HepG2 (cell line): ENCODE measurements at regions not wholly inside any gene's neighbourhood (a gene's known extent, or its start where the extent isn't known, plus 50 kb on each side); places are given as distances from the start of the nearest gene placed in this dataset.
A peak's percentile ranks its signal among the peaks of the same experiment; 100 is the strongest.

Experiments used
- CREB1 ChIP-seq, 2 experiments: fragments of 450-650 bp in 1 of 2; IDR thresholded peaks; 2 replicates each; pipeline ENCODE4 v1.6.1; 2016 to 2017; ENCODE audit warnings: control low read depth in 1 of 2, mild to moderate bottlenecking in 1 of 2, missing compliant biosample characterization in 1 of 2, missing genetic modification characterization in 1 of 2
- ETV5 ChIP-seq: IDR thresholded peaks from 2 replicates; pipeline ENCODE4 v1.6.1; 2018; ENCODE audit warnings: missing biosample characterization, missing genetic modification reagents, inconsistent platforms, borderline replicate concordance
- FIP1L1 ChIP-seq: fragments of 200-400 bp; formaldehyde crosslinking; IDR thresholded peaks from 2 replicates; pipeline ENCODE4 v1.6.1; 2018; ENCODE audit warnings: low read depth, mild to moderate bottlenecking, low read length, moderate library complexity, borderline replicate concordance; ENCODE audit not compliant: insufficient read depth
- HNF1B ChIP-seq: sonication (generic); formaldehyde crosslinking; IDR thresholded peaks from 2 replicates; pipeline ENCODE4 v1.5.1; 2020; ENCODE audit warnings: mild to moderate bottlenecking, moderate library complexity, missing genetic modification reagents
- MXD1 ChIP-seq: sonication (generic); formaldehyde crosslinking; IDR thresholded peaks from 2 replicates; pipeline ENCODE4 v1.4.0; 2020; ENCODE audit warnings: mild to moderate bottlenecking, missing genetic modification reagents
- PCBP1 ChIP-seq: fragments of 200-400 bp; formaldehyde crosslinking; IDR thresholded peaks from 2 replicates; pipeline ENCODE4 v1.6.1; 2017; ENCODE audit warnings: mild to moderate bottlenecking, low read depth, low read length, borderline replicate concordance
- RORA ChIP-seq: sonication (generic); formaldehyde crosslinking; IDR thresholded peaks from 2 replicates; pipeline ENCODE4 v1.5.0; 2020; ENCODE audit warnings: mild to moderate bottlenecking, missing genetic modification reagents, moderate library complexity
- SMYD3 ChIP-seq: sonication (generic); formaldehyde crosslinking; IDR thresholded peaks from 2 replicates; pipeline ENCODE4 v1.8.1; 2023; ENCODE audit warnings: mild to moderate bottlenecking, missing genetic modification reagents
- TCF12 ChIP-seq, 2 experiments: fragments of 450-650 bp in 1 of 2; sonication (generic) in 1 of 2; formaldehyde crosslinking in 1 of 2; IDR thresholded peaks; 2 replicates each; pipeline versions ENCODE4 v1.6.1 to v1.8.0; 2017 to 2022; ENCODE audit warnings: antibody characterized with exemption in 1 of 2, mild to moderate bottlenecking in 1 of 2, missing genetic modification reagents in 1 of 2, moderate library complexity in 1 of 2
- ZBTB39 ChIP-seq: sonication (generic); formaldehyde crosslinking; IDR thresholded peaks from 2 replicates; pipeline ENCODE4 v1.5.0; 2020; ENCODE audit warnings: missing genetic modification reagents
- ZNF33A ChIP-seq: sonication (generic); formaldehyde crosslinking; IDR thresholded peaks from 2 replicates; pipeline ENCODE4 v1.5.1; 2020; ENCODE audit warnings: missing genetic modification reagents, mild to moderate bottlenecking, moderate library complexity, borderline replicate concordance
- ZNF383 ChIP-seq: sonication (generic); formaldehyde crosslinking; IDR thresholded peaks from 2 replicates; pipeline ENCODE4 v1.4.0; 2020; ENCODE audit warnings: missing genetic modification reagents, mild to moderate bottlenecking, borderline replicate concordance
- ZNF709 ChIP-seq: sonication (generic); formaldehyde crosslinking; IDR thresholded peaks from 2 replicates; pipeline ENCODE4 v1.5.0; 2020; ENCODE audit warnings: mild to moderate bottlenecking, missing genetic modification reagents
- TF ChIP-seq, protein P1 (sequence below): sonication (generic); formaldehyde crosslinking; IDR thresholded peaks from 2 replicates; pipeline ENCODE4 v1.4.0; 2020; ENCODE audit warnings: missing genetic modification reagents, mild to moderate bottlenecking, borderline replicate concordance
- TF ChIP-seq, protein P2 (sequence below): sonication (generic); formaldehyde crosslinking; IDR thresholded peaks from 2 replicates; pipeline ENCODE4 v1.4.0; 2020; ENCODE audit warnings: missing genetic modification reagents

DNA sequence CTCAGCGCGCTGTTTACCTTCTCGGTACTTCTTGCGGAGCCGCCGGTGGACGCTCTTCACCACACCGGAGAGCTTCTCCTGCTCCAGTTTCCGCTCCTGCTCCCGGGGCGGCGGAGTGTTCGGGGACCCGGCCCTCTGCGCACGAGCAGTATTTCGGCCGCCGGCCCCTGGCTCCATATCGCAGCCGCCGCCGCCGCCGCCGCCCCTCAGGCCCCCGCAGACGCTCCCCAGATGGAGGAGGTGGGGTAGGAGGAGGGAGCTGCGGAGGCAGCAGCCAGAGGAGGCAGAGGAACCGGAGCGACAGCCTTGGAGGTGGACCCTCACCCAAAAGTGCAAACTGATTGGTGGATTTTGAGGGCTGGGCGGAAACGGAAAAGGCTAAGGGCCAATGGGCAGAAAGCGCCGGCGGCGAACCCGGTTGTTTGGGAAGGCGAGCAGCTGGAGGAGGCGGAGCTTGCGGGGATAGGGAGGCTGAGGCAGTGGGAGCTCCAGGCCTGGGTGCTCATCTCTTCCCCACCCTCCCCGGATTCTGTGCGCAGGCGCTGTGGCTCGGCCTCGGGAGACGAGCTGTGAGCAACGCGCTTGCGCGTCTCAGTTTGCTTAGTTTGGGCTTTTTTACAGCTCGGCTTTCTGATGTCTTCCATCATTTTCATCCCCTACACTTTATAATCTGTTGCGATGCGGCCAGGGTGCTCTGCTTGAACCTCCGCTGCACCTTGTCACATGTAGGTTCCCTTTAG lies 146.9 kb downstream of the GPR85 start (continued):
- TF ChIP-seq, protein P1, sequence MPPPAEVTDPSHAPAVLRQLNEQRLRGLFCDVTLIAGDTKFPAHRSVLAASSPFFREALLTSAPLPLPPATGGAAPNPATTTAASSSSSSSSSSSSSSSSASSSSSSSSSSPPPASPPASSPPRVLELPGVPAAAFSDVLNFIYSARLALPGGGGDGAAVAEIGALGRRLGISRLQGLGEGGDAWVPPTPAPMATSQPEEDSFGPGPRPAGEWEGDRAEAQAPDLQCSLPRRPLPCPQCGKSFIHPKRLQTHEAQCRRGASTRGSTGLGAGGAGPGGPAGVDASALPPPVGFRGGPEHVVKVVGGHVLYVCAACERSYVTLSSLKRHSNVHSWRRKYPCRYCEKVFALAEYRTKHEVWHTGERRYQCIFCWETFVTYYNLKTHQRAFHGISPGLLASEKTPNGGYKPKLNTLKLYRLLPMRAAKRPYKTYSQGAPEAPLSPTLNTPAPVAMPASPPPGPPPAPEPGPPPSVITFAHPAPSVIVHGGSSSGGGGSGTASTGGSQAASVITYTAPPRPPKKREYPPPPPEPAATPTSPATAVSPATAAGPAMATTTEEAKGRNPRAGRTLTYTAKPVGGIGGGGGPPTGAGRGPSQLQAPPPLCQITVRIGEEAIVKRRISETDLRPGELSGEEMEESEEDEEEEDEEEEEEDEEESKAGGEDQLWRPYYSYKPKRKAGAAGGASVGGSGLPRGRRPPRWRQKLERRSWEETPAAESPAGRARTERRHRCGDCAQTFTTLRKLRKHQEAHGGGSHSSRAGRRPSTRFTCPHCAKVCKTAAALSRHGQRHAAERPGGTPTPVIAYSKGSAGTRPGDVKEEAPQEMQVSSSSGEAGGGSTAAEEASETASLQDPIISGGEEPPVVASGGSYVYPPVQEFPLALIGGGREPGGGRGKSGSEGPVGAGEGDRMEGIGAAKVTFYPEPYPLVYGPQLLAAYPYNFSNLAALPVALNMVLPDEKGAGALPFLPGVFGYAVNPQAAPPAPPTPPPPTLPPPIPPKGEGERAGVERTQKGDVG (CRISPR knock-in tag): no peak
- peak; percentile 62; the same call in 1 of the 2 replicates for TF ChIP-seq CREB1 (IDR thresholded peaks at IDR 0.05)
- TF ChIP-seq CREB1 (CRISPR knock-in tag; IDR thresholded peaks at IDR 0.05): no peak
- no peak for TF ChIP-seq ZNF33A (CRISPR knock-in tag)
- no peak for TF ChIP-seq MXD1
- TF ChIP-seq ZNF709 (CRISPR knock-in tag): no peak
- TF ChIP-seq ZBTB39 (CRISPR knock-in tag): no peak
- TF ChIP-seq ZNF383 (CRISPR knock-in tag): no peak
- TF ChIP-seq PCBP1: 0 out of 2 replicates have a peak, but pooled peaks have one; percentile 71
- no peak for TF ChIP-seq SMYD3
- TF ChIP-seq RORA (CRISPR knock-in tag): no peak
- 0 out of 2 replicates have a peak, but pooled peaks have one; percentile 7 for TF ChIP-seq ETV5 (CRISPR knock-in tag)
- TF ChIP-seq, protein P2, sequence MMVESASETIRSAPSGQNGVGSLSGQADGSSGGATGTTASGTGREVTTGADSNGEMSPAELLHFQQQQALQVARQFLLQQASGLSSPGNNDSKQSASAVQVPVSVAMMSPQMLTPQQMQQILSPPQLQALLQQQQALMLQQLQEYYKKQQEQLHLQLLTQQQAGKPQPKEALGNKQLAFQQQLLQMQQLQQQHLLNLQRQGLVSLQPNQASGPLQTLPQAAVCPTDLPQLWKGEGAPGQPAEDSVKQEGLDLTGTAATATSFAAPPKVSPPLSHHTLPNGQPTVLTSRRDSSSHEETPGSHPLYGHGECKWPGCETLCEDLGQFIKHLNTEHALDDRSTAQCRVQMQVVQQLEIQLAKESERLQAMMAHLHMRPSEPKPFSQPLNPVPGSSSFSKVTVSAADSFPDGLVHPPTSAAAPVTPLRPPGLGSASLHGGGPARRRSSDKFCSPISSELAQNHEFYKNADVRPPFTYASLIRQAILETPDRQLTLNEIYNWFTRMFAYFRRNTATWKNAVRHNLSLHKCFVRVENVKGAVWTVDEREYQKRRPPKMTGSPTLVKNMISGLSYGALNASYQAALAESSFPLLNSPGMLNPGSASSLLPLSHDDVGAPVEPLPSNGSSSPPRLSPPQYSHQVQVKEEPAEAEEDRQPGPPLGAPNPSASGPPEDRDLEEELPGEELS: no peak
- TF ChIP-seq HNF1B (CRISPR knock-in tag): peak; percentile 67; the same call in 1 of the 2 replicates
- no peak for TF ChIP-seq FIP1L1
- no peak for TF ChIP-seq TCF12 (IDR thresholded peaks at IDR 0.05)
- TF ChIP-seq TCF12 (CRISPR knock-in tag; IDR thresholded peaks at IDR 0.05): no peak
